Activated CD8-positive, alpha-beta memory T cell treated with anti-CD3 and anti-CD28 coated beads, Interleukin-2, amount 50 U/mL, for 1 hour (primary cell): ENCODE measurements at regions not wholly inside any gene's neighbourhood (a gene's known extent, or its start where the extent isn't known, plus 50 kb on each side); places are given as distances from the start of the nearest gene placed in this dataset.

ENCODE experiments used
- DNase-seq: peaks from one replicate; pipeline ENCODE4 v3.0.0-alpha.2; 2020; ENCODE audit errors: extremely low read depth

- DNase-seq = no peak
Measured at GRCh38 chr14:55734731-55735130, 154.7 kb downstream of the KTN1 start.

DNA sequence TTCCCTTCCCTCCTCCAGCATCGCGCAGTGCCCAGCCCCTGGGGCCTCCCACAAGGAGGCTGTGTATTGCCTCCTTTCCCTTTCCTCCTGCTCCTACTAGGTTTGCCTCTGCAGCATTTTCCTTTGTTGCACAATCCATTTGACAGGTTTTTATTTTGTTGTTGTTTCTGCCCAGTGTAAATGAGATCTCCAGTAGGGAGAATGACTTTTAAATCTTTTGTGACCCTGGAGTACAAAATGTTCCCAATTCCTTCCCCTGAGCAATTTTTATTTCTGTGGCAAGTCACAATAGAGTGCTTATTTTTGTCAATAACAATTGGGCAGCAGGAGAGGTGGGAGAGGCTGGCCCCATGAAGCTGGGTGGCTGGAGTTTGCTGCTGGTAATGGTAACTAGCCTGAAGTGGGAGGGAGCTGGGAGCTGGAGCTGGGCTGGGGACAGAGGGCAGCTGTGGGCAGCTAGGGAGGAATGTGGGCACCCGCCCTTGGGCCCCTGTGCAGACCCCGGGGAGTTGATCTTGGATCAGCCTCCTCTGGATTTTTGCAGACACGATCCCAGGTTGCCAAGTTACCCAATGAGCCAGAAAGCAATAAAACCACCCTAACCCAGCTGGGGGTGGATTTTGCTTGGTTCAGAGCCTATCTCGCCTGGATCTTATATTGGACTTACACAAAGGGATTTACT lies 160.1 kb downstream of the KTN1 start:
- DNase-seq = no peak

- DNase-seq = no peak
Measured at GRCh38 chr14:55740649-55740989, 160.6 kb downstream of the KTN1 start.

GRCh38 chr14:55741240-55741639 lies 161.2 kb downstream of the KTN1 start:
- no peak for DNase-seq

DNA sequence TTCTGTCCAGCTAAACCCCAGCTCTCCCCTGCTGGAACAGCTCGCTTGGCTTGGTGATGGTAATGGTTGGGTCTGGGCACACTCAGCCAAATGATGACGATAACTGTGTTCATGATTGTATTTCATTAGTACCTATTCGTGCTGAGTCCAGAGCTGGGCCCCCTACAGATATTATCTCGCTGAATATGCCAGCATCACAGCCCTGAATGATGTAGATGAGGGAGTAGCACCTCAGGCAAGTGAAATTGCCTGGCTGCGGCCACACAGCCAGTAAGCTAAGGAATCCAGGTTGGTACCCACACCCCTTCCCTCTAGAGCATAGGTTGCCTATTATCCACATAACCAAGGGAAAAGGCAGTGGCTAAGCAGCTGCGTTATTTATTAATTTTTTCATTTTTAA lies 163.5 kb downstream of the KTN1 start:
- DNase-seq = no peak

GRCh38 chr14:55744321-55744720 lies 164.3 kb downstream of the KTN1 start:
- no peak for DNase-seq

DNA sequence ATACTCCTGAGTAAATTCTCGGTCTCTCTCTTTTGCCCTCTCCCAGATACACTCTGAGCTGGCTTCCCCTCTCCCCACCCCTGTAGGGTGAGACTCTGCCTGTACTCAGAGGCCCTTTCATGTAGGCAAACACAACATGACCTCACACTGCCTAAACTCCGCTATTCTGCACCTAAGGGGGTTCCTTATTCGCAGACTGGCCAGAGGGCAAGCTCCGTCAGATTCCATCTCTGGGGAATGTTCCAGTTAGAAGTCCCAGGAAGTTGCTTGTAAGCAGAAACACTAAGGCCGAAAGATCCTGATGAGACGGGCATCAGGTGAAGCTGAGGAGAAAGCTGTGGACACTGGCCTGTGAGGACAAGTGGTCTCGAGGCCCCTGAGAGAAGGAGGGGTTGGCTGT lies 165.9 kb downstream of the KTN1 start:
- no peak for DNase-seq

- no peak for DNase-seq
Measured at GRCh38 chr14:55746558-55746957, 166.6 kb downstream of the KTN1 start.

DNA sequence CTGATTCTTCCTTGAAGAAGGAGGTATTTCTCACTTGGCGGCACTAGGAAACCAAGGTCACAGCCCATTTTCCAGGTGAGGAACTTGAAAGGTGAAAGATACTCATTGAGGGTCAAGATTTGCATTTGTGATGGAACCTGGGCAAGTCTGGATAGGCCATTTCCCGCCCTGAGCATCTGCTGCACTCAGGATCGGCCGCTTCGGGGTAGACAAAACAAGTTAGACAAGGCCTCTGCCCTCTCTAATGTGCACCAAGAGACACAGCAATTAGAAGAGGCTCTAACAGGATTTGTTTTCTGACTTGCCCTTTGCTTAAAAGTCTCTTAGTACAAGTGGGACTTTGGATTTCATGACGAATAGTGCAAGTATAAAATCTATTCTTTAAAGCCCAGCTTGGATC lies 167.2 kb downstream of the KTN1 start:
- no peak for DNase-seq

GRCh38 chr14:55749201-55749812 lies 169.3 kb downstream of the KTN1 start:
- DNase-seq = no peak

GRCh38 chr14:55749946-55750345 lies 169.9 kb downstream of the KTN1 start:
- DNase-seq = no peak

DNA sequence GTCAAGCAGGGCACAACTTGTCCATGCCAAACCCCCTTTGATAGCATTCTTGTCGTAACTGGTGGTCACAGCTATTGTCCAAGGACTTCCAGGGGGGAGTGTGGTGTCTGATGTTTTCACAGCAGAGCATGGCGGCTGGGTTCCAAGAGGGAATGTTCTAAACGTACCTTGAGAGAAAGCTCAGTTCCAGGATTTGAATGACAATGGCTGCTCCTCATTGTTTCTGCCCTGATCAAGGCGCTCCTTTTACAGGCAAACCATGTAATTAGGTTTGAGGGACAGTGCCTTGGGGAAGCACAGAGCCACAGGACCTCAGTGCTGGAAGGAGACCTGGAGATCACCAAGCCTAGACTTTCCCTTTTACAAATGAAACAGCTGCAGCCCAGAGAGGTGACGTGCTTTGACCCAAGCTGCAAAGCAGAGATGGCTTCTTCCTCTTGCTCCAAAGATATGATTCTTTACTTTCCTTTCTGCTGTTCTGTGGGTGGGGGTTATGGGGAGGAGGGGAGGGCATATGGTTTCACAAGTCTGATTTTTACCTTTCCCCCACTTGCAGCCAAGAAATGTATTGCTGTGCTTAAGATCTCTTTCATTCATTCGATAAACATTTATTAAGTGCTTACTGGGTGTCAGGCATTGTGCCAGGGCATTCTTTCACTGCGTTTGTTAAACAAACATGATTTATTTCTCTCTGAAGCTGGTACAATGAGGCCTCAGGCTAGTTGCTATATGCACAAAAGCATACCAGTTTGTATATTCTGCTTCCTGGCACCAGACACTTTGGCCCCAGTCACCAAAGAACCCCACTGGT lies 172.8 kb downstream of the KTN1 start:
- no peak for DNase-seq

DNA sequence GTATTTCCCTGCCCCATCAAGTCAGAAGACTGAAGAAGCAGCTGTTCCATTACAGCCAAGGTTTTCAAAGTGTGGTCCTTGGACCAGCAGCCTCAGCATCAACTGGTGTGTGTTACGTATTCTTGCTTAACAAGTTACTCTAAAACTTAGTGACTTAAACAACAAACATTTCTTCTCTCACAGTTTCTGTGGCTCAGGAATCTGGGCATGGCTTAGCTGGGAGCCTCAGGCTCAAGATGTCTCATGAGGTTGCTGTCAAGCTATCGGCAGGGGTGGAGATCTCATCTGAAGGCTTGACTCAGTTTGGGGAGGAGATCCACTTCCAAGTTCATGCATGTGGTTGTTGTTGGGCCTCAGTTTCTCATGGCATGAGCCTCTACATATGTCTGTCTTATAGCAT lies 174.5 kb downstream of the KTN1 start:
- DNase-seq = no peak

- no peak for DNase-seq
Measured at GRCh38 chr14:55754871-55755270, 174.9 kb downstream of the KTN1 start.

DNA sequence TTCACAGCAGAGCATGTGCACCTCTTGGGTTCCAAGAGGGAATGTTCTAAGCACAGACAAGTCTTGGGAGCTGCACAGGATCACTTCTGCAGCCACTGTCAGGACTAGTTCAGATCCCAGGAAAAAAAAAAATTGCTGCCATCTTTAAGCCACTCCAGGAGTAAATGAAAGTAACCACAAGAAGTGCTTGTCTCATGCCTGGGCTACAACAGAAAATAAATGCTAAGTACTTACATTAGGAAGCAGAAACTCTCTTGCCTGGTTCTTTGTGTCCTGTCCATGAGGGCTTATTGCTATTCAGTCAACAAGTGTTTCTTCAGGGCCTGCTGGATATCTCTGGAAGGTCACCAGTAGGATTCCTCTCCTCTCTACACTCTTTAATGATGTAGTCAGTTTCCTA lies 176.1 kb downstream of the KTN1 start:
- DNase-seq = no peak

DNA sequence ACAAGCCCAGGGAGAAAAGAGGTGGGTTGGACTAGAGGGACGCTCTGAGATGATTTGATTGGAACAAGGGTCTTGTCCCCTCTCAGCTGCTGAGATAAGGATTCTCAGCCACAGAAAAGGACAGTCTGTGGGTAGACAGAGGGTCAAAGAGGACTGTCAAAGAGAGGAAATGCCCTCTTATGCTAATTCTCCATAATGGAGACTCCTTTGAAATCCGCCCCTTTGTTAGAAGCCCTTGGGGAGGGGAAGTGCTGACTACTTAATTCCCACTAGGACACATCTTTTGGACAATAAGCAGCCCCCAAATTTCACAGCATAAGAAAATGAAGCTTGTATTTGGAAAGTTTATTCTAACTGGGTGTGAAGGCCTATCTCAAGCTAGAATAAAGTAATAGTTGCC lies 176.6 kb downstream of the KTN1 start:
- no peak for DNase-seq

- DNase-seq = no peak
Measured at GRCh38 chr14:55758796-55759195, 178.8 kb downstream of the KTN1 start.

GRCh38 chr14:55760789-55761566 lies 181.0 kb downstream of the KTN1 start:
- DNase-seq = no peak

DNA sequence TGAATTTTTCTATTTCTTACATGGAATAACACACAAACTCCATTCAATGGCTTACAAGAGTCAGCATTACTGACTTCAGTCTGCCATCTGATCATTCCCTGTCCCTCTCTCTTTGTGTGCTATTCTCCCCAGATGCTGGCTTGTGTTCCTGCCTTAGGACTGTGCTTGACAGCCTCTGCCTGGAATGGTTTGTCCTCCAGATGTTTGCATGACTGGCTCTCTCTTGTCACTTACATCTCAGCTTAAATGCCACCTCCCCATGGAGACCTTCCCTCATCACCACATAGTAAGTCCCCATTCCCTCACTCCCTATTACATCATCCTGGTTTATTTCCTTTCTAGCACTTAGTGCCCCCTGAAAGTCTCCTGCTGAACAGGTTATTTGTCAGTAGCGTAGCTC lies 181.6 kb downstream of the KTN1 start:
- no peak for DNase-seq

- no peak for DNase-seq
Measured at GRCh38 chr14:55762595-55763232, 182.7 kb downstream of the KTN1 start.

DNA sequence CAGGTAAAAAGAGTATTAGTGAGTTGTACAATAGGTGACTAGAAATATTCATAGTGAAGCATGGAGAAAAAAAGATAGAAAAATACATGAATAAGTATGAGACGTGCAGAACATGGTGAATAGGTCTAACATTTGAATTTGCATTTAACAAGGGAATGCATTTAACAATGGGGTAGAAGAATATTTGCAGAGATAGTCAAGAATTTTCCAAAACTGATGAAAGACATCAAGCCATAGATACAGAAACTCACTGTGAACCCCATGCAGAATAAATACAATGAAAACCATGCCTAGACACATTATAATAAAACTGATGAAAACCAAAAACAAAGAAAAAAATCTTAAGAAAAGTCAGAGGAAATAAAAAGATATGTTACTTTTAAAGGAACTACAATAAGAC lies 184.8 kb downstream of the KTN1 start:
- no peak for DNase-seq

GRCh38 chr14:55766071-55766470 lies 186.1 kb downstream of the KTN1 start:
- no peak for DNase-seq
